NCI-H1930 (cell line): ENCODE measurements at regions not wholly inside any gene's neighbourhood (a gene's known extent, or its start where the extent isn't known, plus 50 kb on each side); places are given as distances from the start of the nearest gene placed in this dataset.
"Not testable (repeated sequence)": the region's sequence is repeated elsewhere in the genome, so short reads cannot be mapped to it uniquely, and the experiment has no call there.

Experiments
- DNase-seq, 2 experiments: peaks; one replicate each; lab custom pipeline; 2025; lab: John Stamatoyannopoulos, UW

DNA sequence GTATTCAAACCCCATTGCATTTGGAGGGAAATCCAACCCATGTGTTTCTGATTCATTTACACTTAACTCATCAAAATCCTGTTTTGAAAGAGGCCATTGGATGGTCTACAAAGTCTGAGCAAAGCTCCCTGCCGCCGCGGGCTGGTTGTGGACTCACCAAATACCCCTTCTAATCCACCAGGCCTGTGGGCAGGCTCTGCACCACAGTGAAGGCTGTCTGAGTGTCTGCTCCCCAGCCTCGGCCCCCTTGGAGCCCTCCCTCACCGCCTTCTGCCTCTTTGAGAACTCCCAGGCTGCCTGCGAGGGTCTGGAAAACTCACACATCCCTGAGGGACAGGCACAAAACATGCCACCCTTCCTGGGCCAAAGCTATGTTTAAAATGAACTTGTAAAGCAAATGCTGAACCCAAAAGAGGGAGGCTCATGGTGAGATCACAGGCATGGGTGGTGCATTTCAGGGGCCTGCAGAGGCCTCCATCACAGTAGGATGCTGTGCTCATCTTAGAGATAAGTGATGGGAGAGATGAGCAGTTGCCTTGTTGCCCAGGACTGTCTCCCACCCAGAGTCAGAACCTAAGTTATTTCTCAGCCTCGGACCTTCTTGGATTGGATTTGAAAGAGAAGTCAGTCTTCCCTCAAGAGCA, 225.0 kb downstream of the CYP26B1 start:
- no peak for DNase-seq

DNA sequence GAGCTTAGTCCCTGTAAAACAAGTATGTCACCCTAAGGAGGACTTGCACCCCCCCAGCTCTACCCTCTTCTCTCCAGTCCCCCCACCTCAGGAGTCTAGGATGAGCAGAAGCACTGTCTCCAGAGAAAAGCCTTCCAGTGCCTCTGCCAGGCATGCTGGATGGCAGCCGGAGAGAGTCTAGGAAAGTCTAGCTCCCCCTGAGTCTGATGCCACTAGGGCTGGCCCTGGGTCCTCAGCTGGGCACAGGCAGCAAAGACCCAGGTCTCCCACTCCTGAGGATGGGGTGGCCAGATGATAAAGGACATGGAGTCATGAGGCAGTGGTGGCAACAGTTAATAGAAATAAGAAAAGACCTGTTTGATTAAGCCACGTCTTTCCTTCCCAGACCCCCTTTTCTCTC, 225.6 kb downstream of the CYP26B1 start:
- no peak for DNase-seq

DNA sequence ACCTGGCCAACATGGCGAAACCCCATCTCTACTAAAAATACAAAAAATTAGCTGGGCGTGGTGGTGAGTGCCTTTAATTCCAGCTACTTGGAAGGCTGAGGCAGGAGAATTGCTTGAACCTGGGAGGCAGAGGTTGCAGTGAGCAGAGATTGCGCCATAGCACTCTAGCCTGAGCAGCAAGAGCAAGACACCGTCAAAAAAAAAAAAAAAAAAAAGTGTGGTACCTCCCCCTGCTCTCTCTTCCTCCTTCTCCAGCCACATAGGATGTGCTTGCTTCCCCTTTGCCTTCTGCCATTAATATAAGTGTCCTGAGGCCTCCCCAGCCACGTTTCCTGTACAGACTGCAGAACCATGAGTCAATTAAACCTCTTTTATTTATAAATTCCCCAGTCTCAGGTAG, 226.8 kb downstream of the CYP26B1 start:
- DNase-seq = not testable (repeated sequence)

DNA sequence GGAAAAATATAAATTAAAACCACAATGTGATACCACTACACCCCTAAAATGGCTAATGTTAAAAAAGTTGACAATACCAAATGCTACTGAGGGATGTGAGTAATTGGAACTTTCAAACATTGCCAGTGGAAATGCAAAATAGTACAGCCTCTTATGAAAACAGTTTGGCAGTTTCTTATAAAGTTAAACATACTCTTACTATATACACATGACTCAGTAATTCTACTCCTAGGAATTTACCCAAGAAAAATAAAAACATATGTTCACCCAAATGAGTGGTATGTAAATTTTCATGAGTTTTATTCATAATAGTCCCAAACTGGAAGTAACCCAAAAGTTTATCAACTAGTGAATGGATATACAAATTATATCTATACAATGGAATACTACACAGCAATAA, 228.0 kb downstream of the CYP26B1 start:
- DNase-seq = no peak

DNA sequence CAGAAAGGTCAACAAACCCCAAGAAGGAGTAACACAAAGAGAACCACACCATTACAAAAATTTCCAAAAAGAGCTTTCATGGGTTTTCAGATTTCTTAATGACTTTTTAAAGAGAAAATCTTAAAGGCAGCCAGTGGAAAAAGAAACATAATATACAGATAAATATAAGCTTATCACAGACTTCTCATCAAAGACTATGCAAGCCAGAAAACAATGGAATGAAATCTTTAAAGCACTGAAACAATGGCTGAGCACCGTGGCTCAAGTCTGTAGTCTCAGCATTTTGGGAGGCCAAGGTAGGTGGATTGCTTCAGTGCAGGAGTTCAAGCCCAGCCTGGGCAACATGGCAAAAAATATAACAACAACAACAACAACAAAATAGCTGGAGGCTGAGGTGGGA, 237.4 kb downstream of the CYP26B1 start:
- DNase-seq = no peak

DNA sequence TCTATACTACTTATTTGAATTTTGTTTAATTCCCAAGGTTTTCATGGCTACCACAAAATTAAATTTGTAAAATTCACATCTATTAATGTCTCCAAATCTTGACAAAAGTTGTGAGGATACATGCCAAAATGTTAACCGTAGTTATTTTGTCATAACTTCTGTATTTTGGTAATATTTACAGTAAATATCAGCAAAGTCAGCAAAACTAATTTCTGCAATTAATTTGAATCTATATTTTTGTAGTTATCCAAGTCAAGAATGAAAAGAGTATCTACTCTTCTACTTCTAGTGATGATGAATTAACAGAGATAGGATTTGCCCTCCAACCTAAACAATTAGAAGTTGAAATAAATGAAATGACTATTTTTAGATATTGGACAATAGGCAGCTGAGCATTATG, 238.9 kb downstream of the CYP26B1 start:
- no peak for DNase-seq

DNA sequence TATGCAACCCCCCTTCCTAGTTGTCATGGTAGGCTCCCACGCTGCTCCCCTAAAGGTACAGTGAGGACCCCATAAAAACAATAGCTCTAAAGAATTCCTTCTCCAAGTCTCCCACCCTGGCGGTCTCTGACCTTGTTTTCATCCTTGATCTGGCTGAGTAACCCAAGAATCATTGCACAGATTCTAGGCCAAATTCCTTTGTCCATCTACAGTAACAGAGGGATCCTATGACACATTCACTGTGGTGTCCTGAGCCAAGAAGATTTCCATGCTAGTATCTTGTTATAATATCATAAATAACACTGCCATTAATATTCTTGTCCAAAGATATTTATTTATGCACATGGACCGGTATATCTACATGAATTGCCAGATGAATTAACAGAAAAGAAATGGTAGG, 240.2 kb downstream of the CYP26B1 start:
- no peak for DNase-seq

DNA sequence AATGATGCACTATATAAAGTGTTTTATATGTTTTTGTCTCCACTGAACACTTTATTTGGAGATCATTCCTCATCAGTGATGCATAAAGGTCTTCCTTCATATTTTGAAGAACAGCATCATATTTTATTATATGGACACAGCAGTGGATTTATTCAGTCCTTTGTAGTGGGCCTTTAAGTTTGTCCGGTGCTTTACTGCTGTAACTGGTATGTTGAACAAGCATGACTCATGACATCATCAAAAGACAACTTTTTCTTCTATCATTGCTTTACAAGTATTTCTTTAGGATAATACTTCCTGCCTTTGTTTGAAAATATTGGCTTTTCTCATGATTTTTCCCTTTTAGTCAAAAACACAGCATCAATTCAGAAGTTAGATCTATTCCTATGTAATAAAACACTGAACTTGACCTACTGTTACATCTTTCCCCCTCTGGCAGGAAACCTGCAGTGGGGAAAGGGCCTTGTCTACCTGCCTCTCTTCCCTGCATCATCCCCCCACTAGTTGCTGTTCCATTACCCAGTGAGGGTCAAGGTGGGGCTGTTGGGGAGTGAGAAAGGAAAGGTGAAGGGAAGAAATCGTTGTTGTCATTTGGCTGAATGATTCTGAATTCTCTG, 241.2 kb downstream of the CYP26B1 start:
- DNase-seq = no peak

DNA sequence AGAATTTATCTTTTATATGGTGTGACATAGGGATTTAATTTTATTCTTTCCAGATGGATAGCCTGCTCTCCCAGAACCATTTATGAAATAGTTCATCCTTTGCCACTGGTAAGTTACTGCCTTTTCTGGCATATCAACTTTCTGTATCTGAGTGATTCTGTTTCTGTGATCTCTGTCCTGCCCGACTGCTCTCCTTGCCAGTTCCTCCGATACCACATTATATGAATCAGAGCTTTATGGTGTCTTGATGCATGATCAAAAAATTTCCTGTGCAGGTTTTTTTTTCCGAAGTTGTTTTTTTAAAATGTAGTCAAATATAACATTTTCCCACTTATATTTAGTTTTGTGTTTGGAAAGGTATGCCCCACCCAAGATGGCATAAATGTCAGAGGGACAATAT, 242.5 kb downstream of the CYP26B1 start:
- DNase-seq = no peak

DNA sequence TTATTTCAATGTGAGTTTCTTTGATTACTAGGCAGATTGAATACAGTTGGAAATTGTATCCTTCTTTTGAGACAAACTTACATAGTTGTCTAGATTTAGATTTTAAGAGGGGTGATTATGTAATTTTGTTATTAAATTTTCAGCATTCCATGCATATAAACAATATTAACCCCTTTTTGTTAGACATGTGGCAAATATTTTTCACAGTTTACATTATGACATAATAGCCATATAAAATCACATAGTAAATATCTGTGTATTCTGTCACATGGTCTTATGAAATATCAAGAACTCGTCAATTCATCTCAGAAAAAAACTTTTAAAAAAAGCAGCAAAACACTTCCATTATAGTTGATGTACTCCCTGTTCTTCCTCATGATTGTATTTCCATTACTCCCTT, 243.8 kb downstream of the CYP26B1 start:
- DNase-seq = no peak

DNA sequence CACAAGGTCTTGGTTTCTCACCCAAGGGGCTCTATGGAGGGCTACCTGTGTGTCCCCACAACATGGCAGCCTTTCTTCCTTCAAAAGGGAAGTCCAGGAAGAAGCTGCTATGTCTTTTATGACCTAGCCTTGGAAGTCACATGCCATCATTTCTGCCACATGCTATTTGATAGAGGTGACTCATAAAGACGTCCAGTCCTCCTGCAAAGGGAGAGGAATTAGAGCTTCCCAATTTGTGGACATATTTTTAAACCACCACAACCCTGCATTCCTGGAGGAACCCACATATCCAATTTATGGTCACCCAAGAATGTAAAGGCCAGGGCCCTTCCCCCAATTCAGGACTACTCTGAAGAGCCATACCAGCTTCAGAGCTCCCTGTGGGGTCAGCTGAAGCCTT, 246.2 kb downstream of the CYP26B1 start:
- DNase-seq = no peak

DNA sequence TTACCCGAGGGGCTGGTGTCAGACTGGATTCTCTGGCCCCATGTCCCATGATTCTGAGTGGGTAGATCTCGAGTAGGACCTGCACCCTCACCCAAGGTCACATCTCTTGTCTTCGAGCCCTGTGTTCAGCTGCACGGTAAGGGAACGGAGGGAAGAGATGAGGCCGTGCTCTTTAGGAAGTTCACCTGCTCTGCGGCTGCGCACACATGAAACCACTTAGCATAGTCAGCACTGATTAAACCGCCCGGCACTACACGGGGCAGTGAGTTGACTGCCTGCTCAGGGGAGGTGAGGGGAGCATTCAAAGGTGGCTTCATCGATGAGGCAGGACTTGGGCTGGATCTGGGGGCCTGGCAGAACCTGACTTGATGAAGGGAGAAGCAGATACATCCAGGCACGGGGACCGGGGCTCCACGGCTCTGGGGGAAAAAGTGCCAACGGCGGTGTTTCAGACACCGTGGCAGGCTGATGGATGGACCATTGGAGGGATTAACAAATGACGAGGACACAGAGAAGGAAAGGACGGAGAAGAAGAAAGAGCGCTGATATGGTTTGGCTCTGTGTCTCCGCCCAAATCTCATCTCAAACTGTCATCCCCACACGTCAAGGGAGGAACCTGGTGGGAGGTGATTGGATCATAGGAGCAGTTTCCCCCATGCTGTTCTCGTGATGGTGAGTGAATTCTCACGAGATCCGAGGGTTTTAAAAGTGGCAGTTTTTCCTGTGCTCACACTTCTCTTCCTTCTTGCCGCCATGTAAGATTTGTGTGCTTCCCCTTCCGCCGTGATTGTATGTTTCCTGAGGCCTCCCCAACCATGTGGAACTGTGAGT, 248.6 kb downstream of the CYP26B1 start:
- no peak for DNase-seq

DNA sequence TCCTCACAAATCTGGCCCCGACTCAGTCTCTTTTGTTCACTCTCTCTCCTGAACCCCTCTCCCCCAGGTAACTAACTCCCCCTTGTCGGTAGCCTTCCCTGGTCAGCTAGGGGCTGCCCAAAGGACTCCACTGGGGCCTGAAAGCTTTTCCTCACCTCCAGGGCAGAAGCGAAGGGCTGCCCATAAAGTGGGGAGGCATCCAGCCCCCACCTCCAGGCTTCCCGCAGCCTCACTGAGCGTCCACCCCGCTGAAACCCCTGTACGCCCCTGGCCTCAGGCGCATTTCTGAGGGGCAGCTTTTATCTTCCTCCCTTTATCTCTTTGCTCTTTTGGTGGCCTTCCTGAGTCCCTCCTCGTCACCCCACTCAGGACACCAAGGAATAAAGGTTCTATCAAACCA, 249.3 kb downstream of the CYP26B1 start:
- DNase-seq = no peak

DNA sequence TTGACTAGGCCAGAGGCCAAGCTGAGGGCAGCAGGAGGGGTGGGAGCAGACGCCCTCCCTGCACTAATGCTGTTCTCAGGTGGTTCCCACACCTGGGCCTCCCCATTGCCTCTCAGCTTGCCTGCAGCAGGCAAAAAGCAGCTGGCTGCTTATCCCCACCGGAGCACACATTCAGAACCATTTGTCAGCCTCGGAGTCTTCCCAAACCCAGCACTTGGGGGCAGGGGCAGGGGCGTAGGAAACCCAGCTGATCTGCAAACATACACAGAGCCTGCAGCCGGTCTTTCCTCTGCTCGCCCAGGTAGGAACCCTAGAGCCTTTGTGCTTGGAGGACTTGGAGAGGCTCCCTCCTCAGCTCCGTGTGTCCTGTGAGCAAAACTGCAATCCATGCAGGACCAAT, 249.8 kb downstream of the CYP26B1 start:
- no peak for DNase-seq

DNA sequence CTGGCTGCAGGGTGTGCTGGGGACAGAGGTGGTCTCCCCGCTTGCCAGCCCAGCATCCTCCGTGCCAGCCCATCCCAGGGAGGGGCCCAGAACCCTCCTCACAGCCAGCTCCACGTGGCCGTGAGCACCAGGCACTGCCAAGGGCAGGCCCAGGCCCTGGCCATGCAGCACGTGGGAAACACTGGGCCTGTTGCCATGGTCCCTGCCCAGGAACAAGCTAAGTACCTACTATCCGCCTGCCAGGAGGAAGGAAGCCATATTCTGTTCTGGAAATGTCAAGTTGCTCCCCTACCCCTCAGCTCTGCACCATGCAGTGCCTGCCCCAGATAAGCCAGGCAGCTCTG, 250.6 kb downstream of the CYP26B1 start:
- no peak for DNase-seq

DNA sequence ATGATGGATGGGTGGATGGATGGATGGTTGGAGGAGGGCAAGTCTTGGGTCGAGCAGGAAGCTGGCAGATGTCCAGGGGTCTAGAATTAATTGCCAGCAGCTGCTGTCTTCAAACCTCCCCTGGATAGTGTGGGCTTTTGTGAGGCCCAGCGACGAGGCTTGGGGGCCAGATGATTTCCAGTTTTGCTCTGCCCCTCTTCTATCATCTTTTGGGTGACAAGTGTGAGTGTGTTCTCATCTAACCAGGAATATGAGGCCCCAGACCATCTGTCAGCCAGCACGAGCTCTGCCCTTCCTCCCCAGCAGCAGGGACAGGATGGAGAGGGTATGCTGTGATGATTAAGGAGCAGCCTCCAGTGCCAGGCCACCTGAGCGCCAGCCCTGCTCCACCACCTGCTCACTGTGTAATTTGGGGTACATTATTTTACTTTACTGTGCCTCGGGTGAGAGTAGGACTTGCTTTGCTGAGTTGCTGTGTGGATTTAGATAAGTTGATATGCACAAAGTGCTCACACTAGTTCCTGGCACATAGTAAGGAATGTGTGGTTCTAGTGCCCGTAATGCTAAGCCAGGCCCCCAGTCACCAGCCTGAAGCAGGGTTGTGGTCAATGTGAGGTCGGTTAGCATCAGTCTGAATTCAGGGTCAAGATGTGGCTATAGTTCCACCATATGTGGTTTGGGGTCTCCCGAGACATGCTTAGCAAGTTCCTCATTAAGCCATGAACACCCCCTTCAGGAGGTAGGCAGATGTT, 251.1 kb downstream of the CYP26B1 start:
- DNase-seq = no peak

DNA sequence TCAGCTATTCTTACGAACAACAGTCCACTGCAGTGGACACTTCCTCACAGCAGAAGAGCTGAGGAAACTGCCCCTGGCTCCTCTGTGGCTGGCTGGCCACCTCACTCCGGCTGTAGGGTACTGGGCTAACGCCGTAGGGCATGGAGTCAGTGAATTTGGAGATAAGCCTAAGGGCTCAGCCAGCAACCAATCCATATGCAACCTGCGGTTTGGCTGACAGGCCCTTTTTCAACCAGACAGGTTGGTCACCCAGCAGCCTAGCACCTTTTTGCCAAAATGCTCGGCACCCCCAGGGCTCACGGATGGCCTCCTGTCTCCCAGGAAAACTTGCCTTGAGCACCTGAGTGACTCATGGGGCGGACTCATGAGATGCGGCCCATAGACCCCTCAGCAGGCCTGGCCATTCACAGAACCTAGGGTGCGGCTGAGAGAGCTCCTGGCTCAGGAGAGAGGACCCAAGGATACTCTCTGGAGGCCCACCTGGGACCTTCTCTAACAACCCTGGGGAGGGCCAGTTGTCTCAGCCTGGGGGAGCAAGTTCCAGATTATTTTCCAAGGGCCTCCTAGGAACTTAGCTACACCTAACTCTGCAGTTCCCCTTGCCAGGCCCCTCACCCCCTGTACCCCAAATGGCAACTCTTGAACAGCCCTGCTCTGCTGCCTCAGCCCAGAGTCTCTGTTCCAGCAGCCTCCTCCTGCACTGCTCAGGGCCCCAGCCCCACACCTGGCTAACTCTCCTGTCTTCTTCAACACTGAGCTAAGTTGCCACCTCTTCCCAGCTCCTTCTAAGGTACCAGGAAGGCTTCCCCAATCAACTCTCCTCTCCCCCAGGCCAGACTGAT, 252.1 kb downstream of the CYP26B1 start:
- no peak for DNase-seq

DNA sequence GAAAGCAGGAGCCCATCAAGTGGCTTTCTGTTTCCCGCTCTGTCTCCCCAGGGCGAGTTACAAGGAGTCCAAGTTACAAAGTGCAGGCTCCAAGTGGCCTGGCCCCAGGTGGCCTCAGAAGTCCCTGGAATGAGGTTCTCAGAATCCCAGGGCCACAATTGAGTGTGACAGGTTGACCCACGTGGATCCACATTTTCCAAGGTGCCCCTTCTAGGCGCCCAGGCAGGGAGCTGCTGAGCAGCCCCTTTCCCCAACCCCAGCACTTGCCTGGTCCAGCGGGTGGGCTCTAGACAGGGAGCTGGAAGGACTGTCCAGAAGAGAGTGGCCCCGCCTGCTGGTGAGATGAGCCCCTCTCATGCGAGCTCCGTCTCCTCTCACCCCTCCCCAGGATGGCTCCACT, 253.4 kb downstream of the CYP26B1 start:
- no peak for DNase-seq

DNA sequence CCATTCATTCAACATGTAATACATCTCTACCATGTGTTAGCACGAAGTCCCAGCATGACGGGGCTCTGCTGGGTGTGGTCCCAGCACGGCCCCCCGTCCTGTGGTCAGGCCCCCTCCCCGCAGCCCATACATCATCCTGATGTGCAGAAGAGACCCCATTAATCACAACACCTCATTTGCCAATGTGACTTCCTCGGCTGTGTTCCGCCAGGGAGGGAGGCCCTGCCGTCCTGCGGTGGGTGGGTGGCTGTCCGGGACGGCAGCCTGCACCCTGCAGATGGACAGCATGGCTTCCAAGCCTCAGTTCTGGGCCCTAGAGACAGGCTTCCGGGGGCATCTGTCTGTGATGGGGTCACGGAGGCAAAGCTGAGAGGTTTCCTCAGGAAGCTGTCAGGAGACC, 254.0 kb downstream of the CYP26B1 start:
- DNase-seq = no peak

DNA sequence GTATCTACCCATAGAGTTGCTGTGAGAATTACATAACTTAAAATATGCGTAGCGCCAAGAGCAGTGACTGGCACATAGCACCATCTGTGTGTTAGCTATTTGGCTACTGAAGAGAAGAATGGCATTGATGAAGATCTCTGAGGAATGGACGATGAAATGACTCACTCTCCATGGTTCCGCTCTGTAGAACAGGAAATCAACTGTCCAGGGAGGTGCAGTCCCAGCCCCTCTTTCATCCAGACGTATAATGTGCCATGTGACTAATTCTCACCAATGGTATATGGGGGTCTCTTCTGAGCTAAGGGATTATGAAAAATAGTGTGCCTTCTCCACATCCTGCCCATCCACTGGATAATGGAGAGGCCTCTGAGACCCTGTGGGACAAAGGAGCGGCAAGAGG, 254.8 kb downstream of the CYP26B1 start:
- DNase-seq = no peak

DNA sequence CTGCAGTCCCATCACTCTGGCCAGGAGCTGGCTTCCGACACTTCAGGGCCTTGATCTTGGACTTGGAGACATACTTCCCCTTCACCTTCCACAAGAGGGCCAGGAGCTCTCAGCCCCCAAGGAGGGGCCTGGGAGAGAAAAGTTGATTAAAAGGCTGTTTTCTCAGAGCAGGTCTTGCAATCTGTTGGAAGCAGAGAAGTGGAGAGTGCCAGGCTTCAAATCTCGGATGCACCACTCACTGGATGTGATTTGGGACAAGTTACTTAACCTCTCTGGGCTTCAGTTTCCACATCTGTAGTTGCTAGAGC, 255.3 kb downstream of the CYP26B1 start:
- no peak for DNase-seq
